ENCODE measurements at regions not wholly inside any gene's neighbourhood (a gene's known extent, or its start where the extent isn't known, plus 50 kb on each side); places are given as distances from the start of the nearest gene placed in this dataset.

- no peak for DNase-seq (ENCODE audit: extremely low spot score in 2 of 2)
- no peaks in the 10 kb centered on the region for H3K27me3 ChIP-seq
- H3K27ac ChIP-seq, result no peak overlapping the region
- no peak for TF ChIP-seq CTCF (IDR thresholded peaks at IDR 0.05)
- TF ChIP-seq POLR2A (IDR thresholded peaks at IDR 0.05), result no peak
- no peak for TF ChIP-seq POLR2AphosphoS5 (IDR thresholded peaks at IDR 0.05; ENCODE audit: insufficient read depth in 1 of 2, low read depth in 1 of 2)
- intact Hi-C loops (cut with DNase I), result no loop called here
- no peaks in the 10 kb centered on the region for H3K36me3 ChIP-seq
- no peaks in the 10 kb centered on the region for H3K9me3 ChIP-seq
- no peak overlapping the region for H3K4me3 ChIP-seq
- H3K4me1 ChIP-seq, result no peaks in the 10 kb centered on the region
Observed at GRCh38 chr4:13955551-13955950, 328.0 kb upstream of the BOD1L1 start.

- TF ChIP-seq CTCF (IDR thresholded peaks at IDR 0.05) (no peak), POLR2AphosphoS5 (IDR thresholded peaks at IDR 0.05; ENCODE audit: insufficient read depth in 1 of 2, low read depth in 1 of 2) (no peak), POLR2A (IDR thresholded peaks at IDR 0.05) (no peak)
- Histone ChIP-seq H3K9me3 (no peaks in the 10 kb centered on the region), H3K27ac (no peak overlapping the region), H3K36me3 (no peaks in the 10 kb centered on the region), H3K4me3 (no peak overlapping the region), H3K27me3 (no peaks in the 10 kb centered on the region), H3K4me1 (no peaks in the 10 kb centered on the region)
- no peak for DNase-seq (ENCODE audit: extremely low spot score in 2 of 2)
- intact Hi-C loops (cut with DNase I), result no loop called here
Observed at GRCh38 chr4:13956947-13957346, 329.4 kb upstream of the BOD1L1 start.

GRCh38 chr4:13957871-13958270 lies 330.3 kb upstream of the BOD1L1 start:
- no peak for DNase-seq (ENCODE audit: extremely low spot score in 2 of 2)
- Histone ChIP-seq H3K4me1 (no peaks in the 10 kb centered on the region), H3K9me3 (no peaks in the 10 kb centered on the region), H3K36me3 (no peaks in the 10 kb centered on the region), H3K27me3 (no peaks in the 10 kb centered on the region), H3K27ac (no peak overlapping the region), H3K4me3 (no peak overlapping the region)
- intact Hi-C loops (cut with DNase I), result no loop called here
- TF ChIP-seq POLR2AphosphoS5 (IDR thresholded peaks at IDR 0.05; ENCODE audit: insufficient read depth in 1 of 2, low read depth in 1 of 2) (no peak), POLR2A (IDR thresholded peaks at IDR 0.05) (no peak), CTCF (IDR thresholded peaks at IDR 0.05) (no peak)

- intact Hi-C loops (cut with DNase I), result no loop called here
- Histone ChIP-seq H3K4me1 (no peaks in the 10 kb centered on the region), H3K4me3 (no peak overlapping the region), H3K9me3 (no peaks in the 10 kb centered on the region), H3K36me3 (no peaks in the 10 kb centered on the region), H3K27ac (no peak overlapping the region), H3K27me3 (no peaks in the 10 kb centered on the region)
- DNase-seq (ENCODE audit: extremely low spot score in 2 of 2), result no peak
- TF ChIP-seq POLR2A (IDR thresholded peaks at IDR 0.05), result no peak
- no peak for TF ChIP-seq POLR2AphosphoS5 (IDR thresholded peaks at IDR 0.05; ENCODE audit: insufficient read depth in 1 of 2, low read depth in 1 of 2)
- no peak for TF ChIP-seq CTCF (IDR thresholded peaks at IDR 0.05)
Observed at GRCh38 chr4:13963601-13964000, 336.1 kb upstream of the BOD1L1 start.

GRCh38 chr4:13966231-13967195 lies 339.0 kb upstream of the BOD1L1 start:
- TF ChIP-seq CTCF (IDR thresholded peaks at IDR 0.05) (no peak), POLR2AphosphoS5 (IDR thresholded peaks at IDR 0.05; ENCODE audit: insufficient read depth in 1 of 2, low read depth in 1 of 2) (no peak), POLR2A (IDR thresholded peaks at IDR 0.05) (no peak)
- no peaks in the 10 kb centered on the region for H3K4me1 ChIP-seq
- H3K4me3 ChIP-seq, result no peak overlapping the region
- no peaks in the 10 kb centered on the region for H3K9me3 ChIP-seq
- DNase-seq (ENCODE audit: extremely low spot score in 2 of 2), result no peak
- H3K27me3 ChIP-seq, result no peaks in the 10 kb centered on the region
- no peak overlapping the region for H3K27ac ChIP-seq
- H3K36me3 ChIP-seq, result no peaks in the 10 kb centered on the region
- intact Hi-C loops (cut with DNase I), result no loop called here

All from vagina (tissue), 2 donors.